22Rv1 (cell line): ENCODE measurements at regions not wholly inside any gene's neighbourhood (a gene's known extent, or its start where the extent isn't known, plus 50 kb on each side); places are given as distances from the start of the nearest gene placed in this dataset.

ENCODE experiments used
- ZFX ChIP-seq: fragments of 450-650 bp; IDR thresholded peaks from 2 replicates; pipeline ENCODE4 v1.6.1; 2017; ENCODE audit warnings: antibody characterized with exemption, borderline replicate concordance
- TF ChIP-seq, protein P1 (sequence below): fragments of 450-650 bp; IDR thresholded peaks from 2 replicates; pipeline ENCODE4 v1.5.1; 2017; ENCODE audit warnings: mild to moderate bottlenecking

DNA sequence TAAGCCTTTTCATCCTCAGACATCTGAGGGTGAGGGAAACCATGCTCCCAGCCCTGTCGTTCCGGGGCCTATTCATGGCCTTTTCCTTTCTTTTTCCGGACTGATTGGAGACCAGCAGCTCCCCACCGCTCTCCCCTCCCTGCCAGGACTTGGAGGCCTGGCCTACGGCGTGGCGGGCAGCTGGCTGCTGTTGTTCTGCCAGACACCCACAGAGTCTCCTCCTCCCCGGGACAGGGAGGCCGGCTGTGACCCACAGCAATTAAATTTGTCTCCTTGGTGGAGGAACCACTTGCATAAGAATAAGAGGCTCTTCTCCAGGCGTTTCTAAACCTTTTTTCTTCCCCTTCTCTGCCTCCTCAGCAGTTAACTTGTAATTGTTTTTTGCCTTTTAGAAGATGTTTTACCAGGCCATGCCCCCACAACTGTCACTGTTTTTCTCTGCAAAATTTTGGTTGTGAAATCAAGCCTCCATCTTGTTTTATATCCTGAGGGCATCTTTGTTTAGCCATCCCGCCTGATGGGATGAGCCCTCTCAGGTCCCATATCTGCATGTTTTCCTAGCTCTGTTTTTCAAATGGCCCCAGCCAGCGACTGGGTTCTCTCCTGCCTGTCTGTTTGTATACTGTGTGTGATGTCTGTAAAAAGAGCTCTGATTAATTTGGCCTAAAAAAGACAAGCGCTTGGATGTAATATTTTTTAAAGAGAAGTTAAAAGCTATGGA lies 1060.0 kb upstream of the DDX18 start:
- TF ChIP-seq, protein P1, sequence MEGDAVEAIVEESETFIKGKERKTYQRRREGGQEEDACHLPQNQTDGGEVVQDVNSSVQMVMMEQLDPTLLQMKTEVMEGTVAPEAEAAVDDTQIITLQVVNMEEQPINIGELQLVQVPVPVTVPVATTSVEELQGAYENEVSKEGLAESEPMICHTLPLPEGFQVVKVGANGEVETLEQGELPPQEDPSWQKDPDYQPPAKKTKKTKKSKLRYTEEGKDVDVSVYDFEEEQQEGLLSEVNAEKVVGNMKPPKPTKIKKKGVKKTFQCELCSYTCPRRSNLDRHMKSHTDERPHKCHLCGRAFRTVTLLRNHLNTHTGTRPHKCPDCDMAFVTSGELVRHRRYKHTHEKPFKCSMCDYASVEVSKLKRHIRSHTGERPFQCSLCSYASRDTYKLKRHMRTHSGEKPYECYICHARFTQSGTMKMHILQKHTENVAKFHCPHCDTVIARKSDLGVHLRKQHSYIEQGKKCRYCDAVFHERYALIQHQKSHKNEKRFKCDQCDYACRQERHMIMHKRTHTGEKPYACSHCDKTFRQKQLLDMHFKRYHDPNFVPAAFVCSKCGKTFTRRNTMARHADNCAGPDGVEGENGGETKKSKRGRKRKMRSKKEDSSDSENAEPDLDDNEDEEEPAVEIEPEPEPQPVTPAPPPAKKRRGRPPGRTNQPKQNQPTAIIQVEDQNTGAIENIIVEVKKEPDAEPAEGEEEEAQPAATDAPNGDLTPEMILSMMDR = no peak
- TF ChIP-seq ZFX = no peak
